ENCODE measurements at regions not wholly inside any gene's neighbourhood (a gene's known extent, or its start where the extent isn't known, plus 50 kb on each side); places are given as distances from the start of the nearest gene placed in this dataset.

DNA sequence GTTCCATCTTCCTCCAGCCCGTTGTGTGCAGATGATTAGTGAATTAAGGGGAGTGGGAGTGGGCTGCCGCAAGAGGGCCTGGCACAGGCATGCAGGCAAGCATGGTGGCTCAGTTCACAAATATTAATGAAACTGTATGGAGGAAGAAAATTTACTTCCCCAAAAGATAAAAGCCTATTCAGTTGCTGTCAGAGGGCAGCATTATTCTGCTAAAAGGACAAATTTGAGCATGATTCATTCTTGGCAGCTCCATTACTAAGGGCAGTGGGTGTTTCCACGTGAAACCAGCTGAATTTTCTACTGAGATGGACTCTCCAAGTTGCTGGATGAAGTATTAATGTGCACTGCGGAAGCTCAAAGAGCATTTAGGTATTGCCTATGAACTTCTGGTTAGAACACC lies 90.9 kb upstream of the WDR11 start:
- no TSS peak for BruUV-seq (replicated peaks)
- no peak overlapping the region for H3K9ac ChIP-seq (ENCODE audit: insufficient read depth in 1 of 2, low read depth in 2 of 2, low read length in 2 of 2)
- H3K9me3 ChIP-seq (replicated peaks; ENCODE audit: control insufficient read depth, insufficient read depth, low read depth, low read length) = no peaks in the 10 kb centered on the region
- TF ChIP-seq, protein P1, sequence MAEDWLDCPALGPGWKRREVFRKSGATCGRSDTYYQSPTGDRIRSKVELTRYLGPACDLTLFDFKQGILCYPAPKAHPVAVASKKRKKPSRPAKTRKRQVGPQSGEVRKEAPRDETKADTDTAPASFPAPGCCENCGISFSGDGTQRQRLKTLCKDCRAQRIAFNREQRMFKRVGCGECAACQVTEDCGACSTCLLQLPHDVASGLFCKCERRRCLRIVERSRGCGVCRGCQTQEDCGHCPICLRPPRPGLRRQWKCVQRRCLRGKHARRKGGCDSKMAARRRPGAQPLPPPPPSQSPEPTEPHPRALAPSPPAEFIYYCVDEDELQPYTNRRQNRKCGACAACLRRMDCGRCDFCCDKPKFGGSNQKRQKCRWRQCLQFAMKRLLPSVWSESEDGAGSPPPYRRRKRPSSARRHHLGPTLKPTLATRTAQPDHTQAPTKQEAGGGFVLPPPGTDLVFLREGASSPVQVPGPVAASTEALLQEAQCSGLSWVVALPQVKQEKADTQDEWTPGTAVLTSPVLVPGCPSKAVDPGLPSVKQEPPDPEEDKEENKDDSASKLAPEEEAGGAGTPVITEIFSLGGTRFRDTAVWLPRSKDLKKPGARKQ (CRISPR knock-in tag; IDR thresholded peaks at IDR 0.05) = no peak
- TF ChIP-seq ZNF431 (CRISPR knock-in tag; IDR thresholded peaks at IDR 0.05) (no peak), SPI1 (IDR thresholded peaks at IDR 0.05; ENCODE audit: borderline replicate concordance, low read depth, low read length) (no peak), RBM25 (IDR thresholded peaks at IDR 0.05; ENCODE audit: low read depth, low read length, severe bottlenecking) (no peak), TSC22D4 (tag; IDR thresholded peaks at IDR 0.05) (no peak), CBX5 (IDR thresholded peaks at IDR 0.05; ENCODE audit: borderline replicate concordance, low read depth) (no peak), MXI1 (IDR thresholded peaks at IDR 0.05; ENCODE audit: low read depth, low read length) (no peak), POLR2G (IDR thresholded peaks at IDR 0.05; ENCODE audit: low read depth, low read length) (no peak)
- TF ChIP-seq, protein P2, sequence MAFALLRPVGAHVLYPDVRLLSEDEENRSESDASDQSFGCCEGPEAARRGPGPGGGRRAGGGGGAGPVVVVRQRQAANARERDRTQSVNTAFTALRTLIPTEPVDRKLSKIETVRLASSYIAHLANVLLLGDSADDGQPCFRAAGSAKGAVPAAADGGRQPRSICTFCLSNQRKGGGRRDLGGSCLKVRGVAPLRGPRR (CRISPR knock-in tag; IDR thresholded peaks at IDR 0.05) = no peak
- TF ChIP-seq, protein P3, sequence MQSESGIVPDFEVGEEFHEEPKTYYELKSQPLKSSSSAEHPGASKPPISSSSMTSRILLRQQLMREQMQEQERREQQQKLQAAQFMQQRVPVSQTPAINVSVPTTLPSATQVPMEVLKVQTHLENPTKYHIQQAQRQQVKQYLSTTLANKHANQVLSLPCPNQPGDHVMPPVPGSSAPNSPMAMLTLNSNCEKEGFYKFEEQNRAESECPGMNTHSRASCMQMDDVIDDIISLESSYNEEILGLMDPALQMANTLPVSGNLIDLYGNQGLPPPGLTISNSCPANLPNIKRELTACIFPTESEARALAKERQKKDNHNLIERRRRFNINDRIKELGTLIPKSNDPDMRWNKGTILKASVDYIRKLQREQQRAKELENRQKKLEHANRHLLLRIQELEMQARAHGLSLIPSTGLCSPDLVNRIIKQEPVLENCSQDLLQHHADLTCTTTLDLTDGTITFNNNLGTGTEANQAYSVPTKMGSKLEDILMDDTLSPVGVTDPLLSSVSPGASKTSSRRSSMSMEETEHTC (IDR thresholded peaks at IDR 0.05) = no peak
- TF ChIP-seq, protein P4, sequence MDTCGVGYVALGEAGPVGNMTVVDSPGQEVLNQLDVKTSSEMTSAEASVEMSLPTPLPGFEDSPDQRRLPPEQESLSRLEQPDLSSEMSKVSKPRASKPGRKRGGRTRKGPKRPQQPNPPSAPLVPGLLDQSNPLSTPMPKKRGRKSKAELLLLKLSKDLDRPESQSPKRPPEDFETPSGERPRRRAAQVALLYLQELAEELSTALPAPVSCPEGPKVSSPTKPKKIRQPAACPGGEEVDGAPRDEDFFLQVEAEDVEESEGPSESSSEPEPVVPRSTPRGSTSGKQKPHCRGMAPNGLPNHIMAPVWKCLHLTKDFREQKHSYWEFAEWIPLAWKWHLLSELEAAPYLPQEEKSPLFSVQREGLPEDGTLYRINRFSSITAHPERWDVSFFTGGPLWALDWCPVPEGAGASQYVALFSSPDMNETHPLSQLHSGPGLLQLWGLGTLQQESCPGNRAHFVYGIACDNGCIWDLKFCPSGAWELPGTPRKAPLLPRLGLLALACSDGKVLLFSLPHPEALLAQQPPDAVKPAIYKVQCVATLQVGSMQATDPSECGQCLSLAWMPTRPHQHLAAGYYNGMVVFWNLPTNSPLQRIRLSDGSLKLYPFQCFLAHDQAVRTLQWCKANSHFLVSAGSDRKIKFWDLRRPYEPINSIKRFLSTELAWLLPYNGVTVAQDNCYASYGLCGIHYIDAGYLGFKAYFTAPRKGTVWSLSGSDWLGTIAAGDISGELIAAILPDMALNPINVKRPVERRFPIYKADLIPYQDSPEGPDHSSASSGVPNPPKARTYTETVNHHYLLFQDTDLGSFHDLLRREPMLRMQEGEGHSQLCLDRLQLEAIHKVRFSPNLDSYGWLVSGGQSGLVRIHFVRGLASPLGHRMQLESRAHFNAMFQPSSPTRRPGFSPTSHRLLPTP (IDR thresholded peaks at IDR 0.05; ENCODE audit: borderline replicate concordance, extremely low read depth, insufficient read length) = no peak
- H3K27ac ChIP-seq (ENCODE audit: extremely low read depth, low read depth, low read length) = no peak overlapping the region
- H3K79me2 ChIP-seq (ENCODE audit: control insufficient read depth, insufficient read depth, low read length) = no peaks in the 10 kb centered on the region
- FAIRE-seq (no peak), ATAC-seq (no peak), DNase-seq (ENCODE audit: extremely low read depth in 1 of 4, low spot score in 3 of 4) (no peak)
- H2AFZ ChIP-seq (ENCODE audit: low read depth, low read length) = no peak overlapping the region
- no peaks in the 10 kb centered on the region for H4K20me1 ChIP-seq (replicated peaks; ENCODE audit: control insufficient read depth, insufficient read depth, low read length)
- no peak overlapping the region for H3K4me3 ChIP-seq
- intact Hi-C loops (cut with micrococcal nuclease) = no loop called here
- in situ Hi-C loops (cut with MboI) = no loop called here
- WGBS (ENCODE audit: insufficient coverage, low coverage, missing lambda C conversion rate) = 7% methylated on average over 3 of the region's 4 CpGs
- CTCF ChIA-PET (ENCODE audit: low intra/inter-chr PET ratio) = no interaction called here
- H3K36me3 ChIP-seq (ENCODE audit: control insufficient read depth, insufficient read depth, low read length) = no peaks in the 10 kb centered on the region
- POLR2A ChIA-PET = no interaction called here
- H3K4me2 ChIP-seq (ENCODE audit: insufficient read depth, low read length) = no peak overlapping the region
- H3K27me3 ChIP-seq (ENCODE audit: control insufficient read depth in 2 of 2, insufficient read depth in 2 of 2, low read length in 2 of 2) = no peaks in the 10 kb centered on the region
- H3K4me1 ChIP-seq (replicated peaks in 1 of 2; ENCODE audit: control insufficient read depth in 2 of 2, insufficient read depth in 2 of 2, low read length in 2 of 2) = no peaks in the 10 kb centered on the region
- H3K9me1 ChIP-seq (ENCODE audit: control insufficient read depth, insufficient read depth, low read length) = no peaks in the 10 kb centered on the region
